Ovary (tissue), 7 donors: ENCODE measurements at regions not wholly inside any gene's neighbourhood (a gene's known extent, or its start where the extent isn't known, plus 50 kb on each side); places are given as distances from the start of the nearest gene placed in this dataset.
A peak's percentile ranks its signal among the peaks of the same experiment; 100 is the strongest.
"Not testable (repeated sequence)": the region's sequence is repeated elsewhere in the genome, so short reads cannot be mapped to it uniquely, and the experiment has no call there.

Source experiments
- DNase-seq, 5 donors: peaks; one replicate each; pipeline ENCODE4 v3.0.0-alpha.2; 2019 to 2020
- H3K27ac ChIP-seq, 2 donors: fragments of 200-600 bp; one replicate each; pipeline versions ENCODE4 v1.5.1 to v1.8.0; 2019 to 2022
- H3K27me3 ChIP-seq: fragments of 200-600 bp; one replicate; pipeline ENCODE4 v1.8.0; 2022
- H3K36me3 ChIP-seq: fragments of 200-600 bp; sonication (generic); one replicate; pipeline ENCODE4 v1.5.1; 2019
- H3K4me1 ChIP-seq: one replicate; pipeline ENCODE4 v1.8.1; 2013; ENCODE audit warnings: mild to moderate bottlenecking, moderate library complexity; ENCODE audit not compliant: insufficient read depth
- H3K4me3 ChIP-seq: fragments of 200-600 bp; sonication (generic); one replicate; pipeline ENCODE4 v1.5.1; 2017
- H3K9me3 ChIP-seq, 2 donors: fragments of 200-600 bp in 1 of 2; sonication (generic) in 1 of 2; one replicate each; pipeline versions ENCODE4 v1.5.1 to v1.8.1; 2013 to 2019; ENCODE audit warnings: mild to moderate bottlenecking in 1 of 2, moderate library complexity in 1 of 2
- CTCF ChIP-seq, 3 donors: fragments of 450-650 bp in 2 of 3; fragments of 200-600 bp in 1 of 3; IDR thresholded peaks; one replicate each; pipeline versions ENCODE4 v1.5.1 to v1.8.0; 2016 to 2022; ENCODE audit warnings: antibody characterized with exemption in 3 of 3, mild to moderate bottlenecking in 1 of 3
- EP300 ChIP-seq: sonication (generic); formaldehyde crosslinking; IDR thresholded peaks from one replicate; pipeline ENCODE4 v1.6.1; 2017; ENCODE audit warnings: antibody characterized with exemption
- POLR2A ChIP-seq: fragments of 450-650 bp; IDR thresholded peaks from one replicate; pipeline ENCODE4 v1.6.1; 2017; ENCODE audit warnings: antibody characterized with exemption, mild to moderate bottlenecking, moderate library complexity
- WGBS, 3 donors: extraction: QIAGEN DNeasy Blood & Tissue Kit in 1 of 3; methylation state at CpG; one replicate each; pipeline versions ENCODE4 v1.1.5 to v1.1.7; 2013 to 2017; 5-methylcytosine and 5-hydroxymethylcytosine counted together
- intact Hi-C, 4 donors: fragments of 100-400 bp; cut with DNase I; formaldehyde crosslinking; loops; one replicate each; pipeline versions ENCODE4 v1.11.0 to v1.15.1; 2022 to 2023
- donor health status: DM: no; HTN: no; CAD: no; lungs with moderate emphysema.
- donor health status: DM: no; HTN: no; CAD: no.
- donor health status: Bipolar disorder and iron deficiency.
- donor health status: DM: no; HTN: no; CAD: no.
- donor health status: DM: yes; HTN: yes; CAD: no.

GRCh38 chr15:87481126-87481525 is 775.4 kb downstream of the NTRK3 start:
- H3K36me3 ChIP-seq: no peaks in the 10 kb centered on the region
- no peak overlapping the region for H3K4me3 ChIP-seq
- no peak overlapping the region for H3K27ac ChIP-seq
- intact Hi-C loops: no loop called here
- WGBS, 3 donors: 38 to 44% (median 40%) methylated on average over 3 of the region's 3 CpGs
- no peak for DNase-seq
- H3K27me3 ChIP-seq: no peaks in the 10 kb centered on the region
- no peaks in the 10 kb centered on the region for H3K4me1 ChIP-seq
- no peak for TF ChIP-seq POLR2A
- TF ChIP-seq CTCF (IDR thresholded peaks at IDR 0.05): no peak
- TF ChIP-seq EP300: no peak
- no peaks in the 10 kb centered on the region for H3K9me3 ChIP-seq

- Histone ChIP-seq H3K9me3 (no peaks in the 10 kb centered on the region), H3K4me3 (no peak overlapping the region), H3K4me1 (no peaks in the 10 kb centered on the region), H3K27ac (no peak overlapping the region), H3K36me3 (no peaks in the 10 kb centered on the region), H3K27me3 (no peaks in the 10 kb centered on the region)
- no peak for TF ChIP-seq EP300
- TF ChIP-seq CTCF (IDR thresholded peaks at IDR 0.05): no peak
- no peak for TF ChIP-seq POLR2A
- intact Hi-C loops: no loop called here
- no peak for DNase-seq
- 76 to 91% (median 82%) methylated on average over 2 of the region's 2 CpGs for WGBS, 3 donors
Measured at GRCh38 chr15:87478687-87479072, 777.9 kb downstream of the NTRK3 start.

- no peaks in the 10 kb centered on the region for H3K27me3 ChIP-seq
- H3K9me3 ChIP-seq: no peaks in the 10 kb centered on the region
- peak in 1 of 5 donors; percentile 34 for DNase-seq
- intact Hi-C loops: no loop called here
- H3K36me3 ChIP-seq: no peaks in the 10 kb centered on the region
- TF ChIP-seq EP300 (no peak), POLR2A (no peak), CTCF (IDR thresholded peaks at IDR 0.05) (no peak)
- H3K4me1 ChIP-seq: no peaks in the 10 kb centered on the region
- no peak overlapping the region for H3K4me3 ChIP-seq
- 24 to 29% (median 27%) methylated on average over 8 of the region's 8 CpGs for WGBS, 3 donors
- no peak overlapping the region for H3K27ac ChIP-seq
Measured at GRCh38 chr15:87477737-87478686, 778.5 kb downstream of the NTRK3 start.

- no peak for TF ChIP-seq EP300
- Histone ChIP-seq H3K36me3 (no peaks in the 10 kb centered on the region), H3K27me3 (no peaks in the 10 kb centered on the region), H3K4me1 (no peaks in the 10 kb centered on the region), H3K4me3 (no peak overlapping the region), H3K27ac (no peak overlapping the region), H3K9me3 (no peaks in the 10 kb centered on the region)
- intact Hi-C loops: no loop called here
- WGBS, 3 donors: 90 to 96% (median 96%) methylated on average over 1 of the region's 1 CpG
- no peak for DNase-seq
Measured at GRCh38 chr15:87477026-87477425, 779.5 kb downstream of the NTRK3 start.

GRCh38 chr15:87470923-87471322 is 785.6 kb downstream of the NTRK3 start:
- Histone ChIP-seq H3K4me1 (no peaks in the 10 kb centered on the region), H3K4me3 (no peak overlapping the region), H3K9me3 (no peaks in the 10 kb centered on the region), H3K36me3 (no peaks in the 10 kb centered on the region), H3K27ac (no peak overlapping the region), H3K27me3 (no peaks in the 10 kb centered on the region)
- TF ChIP-seq CTCF (IDR thresholded peaks at IDR 0.05): no peak
- no peak for TF ChIP-seq EP300
- TF ChIP-seq POLR2A: no peak
- intact Hi-C loops: no loop called here
- WGBS, 3 donors: 38 to 52% (median 49%) methylated on average over 2 of the region's 2 CpGs
- no peak for DNase-seq

GRCh38 chr15:87463956-87464355 is 792.6 kb downstream of the NTRK3 start:
- H3K27ac ChIP-seq, H3K4me1 ChIP-seq, H3K4me3 ChIP-seq, H3K27me3 ChIP-seq, DNase-seq, H3K9me3 ChIP-seq, intact Hi-C loops, H3K36me3 ChIP-seq: not testable (repeated sequence)
- WGBS, 3 donors: 57 to 84% (median 62%) methylated on average over 7 of the region's 7 CpGs
